ENCODE measurements at regions not wholly inside any gene's neighbourhood (a gene's known extent, or its start where the extent isn't known, plus 50 kb on each side); places are given as distances from the start of the nearest gene placed in this dataset.

DNA sequence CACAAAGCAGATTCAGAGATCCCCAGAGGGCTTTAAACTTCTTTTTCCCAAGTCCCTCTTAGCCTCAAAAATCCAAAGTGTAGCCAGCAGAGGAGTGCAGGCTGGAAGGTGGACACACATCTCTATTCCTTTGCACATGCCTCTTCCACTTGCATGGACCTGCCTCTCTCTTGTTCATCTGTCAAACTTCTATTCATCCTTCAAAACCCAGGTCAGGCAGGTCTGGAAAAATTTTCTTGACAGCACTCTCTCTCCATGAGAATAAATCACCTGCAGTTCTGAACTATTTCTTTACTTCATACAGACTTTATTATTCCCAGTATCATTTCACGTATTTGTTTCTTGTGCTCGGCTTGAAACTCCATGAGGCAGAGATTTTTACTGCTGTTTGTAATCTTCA is 127.5 kb downstream of the SS18 start:
- DNase-seq: no peak

DNA sequence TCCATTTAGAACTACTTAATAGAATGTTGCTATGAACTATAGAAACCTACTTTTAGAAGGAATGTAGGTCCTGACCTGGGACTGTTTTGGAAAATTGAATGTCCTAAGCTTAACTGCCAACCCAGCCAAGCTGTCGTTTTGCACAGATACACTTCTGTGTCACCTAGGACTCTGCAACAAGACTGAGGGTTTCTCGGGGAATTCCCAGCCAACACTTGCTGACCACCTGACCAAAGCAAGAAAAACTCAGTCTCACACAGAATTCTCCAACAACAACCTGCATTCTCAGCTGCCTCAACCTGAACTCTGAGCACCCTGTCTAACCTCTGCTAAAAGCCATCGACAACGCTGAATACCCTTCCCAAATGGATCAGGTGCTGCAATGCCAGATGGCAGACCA is 128.2 kb downstream of the SS18 start:
- DNase-seq: no peak

DNA sequence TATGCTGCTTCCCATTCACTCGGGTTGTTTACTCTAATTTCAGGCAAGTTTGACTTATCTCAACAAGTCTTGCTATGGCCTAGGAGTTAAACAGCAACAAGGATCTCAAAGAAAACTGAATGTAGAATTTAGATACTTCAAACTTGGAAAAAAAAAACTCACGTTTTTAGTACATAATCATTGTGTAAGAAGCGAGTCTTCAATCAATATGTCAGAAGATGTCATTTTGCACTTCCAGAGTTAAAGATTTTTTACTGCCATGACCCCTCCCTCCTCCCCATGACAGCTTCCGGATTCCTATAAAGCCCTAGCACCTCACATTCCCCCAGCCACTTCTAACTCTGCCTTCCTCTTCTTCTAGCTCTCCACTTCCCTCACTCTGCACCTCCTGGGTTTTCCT is 133.4 kb downstream of the SS18 start:
- no peak for DNase-seq

DNA sequence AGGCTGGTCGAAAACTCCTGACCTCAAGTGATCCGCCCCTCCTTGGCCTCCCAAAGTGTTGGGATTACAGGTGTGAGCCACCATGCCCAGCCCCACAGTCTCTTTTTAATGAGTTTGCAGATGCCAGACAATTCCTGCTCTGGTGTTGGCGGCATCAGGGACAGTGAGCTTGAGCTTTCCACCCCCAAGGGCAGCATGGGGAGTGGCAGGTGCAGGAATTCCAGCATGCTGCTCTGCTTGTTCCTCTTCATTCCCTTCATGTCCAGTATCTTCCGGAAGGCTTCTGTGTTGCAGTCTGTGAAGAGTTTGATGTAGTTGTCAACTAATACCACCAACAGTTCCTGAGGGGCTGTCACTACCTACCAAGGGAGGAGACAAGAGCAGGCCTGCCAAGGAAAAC is 137.3 kb downstream of the SS18 start:
- no peak for DNase-seq

DNA sequence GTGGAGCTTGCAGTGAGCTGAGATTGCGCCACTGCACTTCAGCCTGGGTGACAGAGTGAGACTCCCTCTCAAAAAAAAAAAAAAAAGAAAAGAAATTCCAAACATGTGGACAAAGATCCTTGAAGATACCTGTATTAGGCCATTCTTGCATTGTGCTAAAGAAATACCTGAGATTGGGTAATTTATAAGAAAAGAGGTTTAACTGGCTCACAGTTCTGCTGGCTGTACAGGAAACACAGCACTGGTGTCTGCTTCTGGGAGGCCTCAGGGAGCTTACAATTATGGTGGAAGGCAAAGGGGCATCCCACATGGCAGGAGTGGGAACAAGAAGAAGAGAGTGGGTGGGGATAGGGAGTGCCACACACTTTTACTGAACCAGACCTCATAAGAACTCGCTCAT is 140.1 kb downstream of the SS18 start:
- no peak for DNase-seq

DNA sequence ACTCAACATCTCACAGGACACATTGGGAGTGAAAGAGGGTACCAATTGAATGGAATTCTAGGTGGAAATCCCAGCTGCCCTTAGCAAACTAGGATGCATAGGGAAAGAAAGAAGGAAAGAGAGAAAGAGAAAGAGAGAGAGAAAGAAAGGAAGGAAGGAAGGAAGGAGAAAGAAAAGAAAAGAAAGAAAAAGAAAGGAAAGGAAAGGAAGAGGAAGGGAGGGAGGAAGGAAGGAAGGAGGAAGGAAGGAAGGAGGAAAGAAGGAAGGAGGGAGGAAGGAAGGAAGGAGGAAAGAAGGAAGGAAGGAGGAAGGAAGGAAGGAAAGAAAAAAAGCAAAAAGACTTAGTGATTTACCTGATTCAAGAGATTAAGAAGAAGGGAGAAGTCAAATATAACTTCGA is 143.9 kb downstream of the SS18 start:
- no peak for DNase-seq

DNA sequence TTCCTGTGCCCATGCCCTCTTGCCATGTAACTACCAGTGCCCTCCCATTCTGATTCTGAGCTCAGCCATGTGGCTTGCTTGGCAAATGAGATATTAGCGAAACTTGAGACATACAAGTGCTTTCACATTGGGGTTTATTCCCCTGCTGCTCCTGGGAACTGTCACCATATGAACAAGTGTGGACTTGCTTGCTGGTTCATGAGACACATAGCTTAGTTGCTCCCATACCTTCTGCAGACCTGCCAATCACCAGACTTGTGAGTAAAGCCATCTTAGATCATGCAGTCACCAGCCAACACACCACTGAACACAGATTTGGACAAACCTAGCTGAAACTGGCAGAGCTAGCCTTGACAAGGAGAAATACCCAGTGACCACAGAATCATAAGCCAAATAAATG is 155.1 kb downstream of the SS18 start:
- no peak for DNase-seq

DNA sequence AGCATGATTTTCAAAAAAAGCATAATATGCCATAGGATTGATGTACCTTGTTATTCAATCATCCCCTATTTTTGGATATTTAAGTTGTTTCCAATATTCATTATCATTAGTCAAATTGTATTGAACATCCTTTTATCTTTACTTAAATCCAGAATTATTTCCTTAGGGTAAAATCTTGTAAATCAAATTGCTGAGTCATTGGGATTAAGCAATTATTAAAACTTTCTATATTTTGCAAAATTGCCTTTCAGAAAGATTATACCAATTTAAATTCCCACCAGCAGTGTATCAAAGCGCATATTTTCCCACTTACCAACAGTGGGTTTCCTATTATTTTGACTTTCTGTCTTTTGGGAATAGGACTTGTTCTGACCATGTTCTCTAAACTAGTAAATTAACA is 159.3 kb downstream of the SS18 start:
- no peak for DNase-seq

DNA sequence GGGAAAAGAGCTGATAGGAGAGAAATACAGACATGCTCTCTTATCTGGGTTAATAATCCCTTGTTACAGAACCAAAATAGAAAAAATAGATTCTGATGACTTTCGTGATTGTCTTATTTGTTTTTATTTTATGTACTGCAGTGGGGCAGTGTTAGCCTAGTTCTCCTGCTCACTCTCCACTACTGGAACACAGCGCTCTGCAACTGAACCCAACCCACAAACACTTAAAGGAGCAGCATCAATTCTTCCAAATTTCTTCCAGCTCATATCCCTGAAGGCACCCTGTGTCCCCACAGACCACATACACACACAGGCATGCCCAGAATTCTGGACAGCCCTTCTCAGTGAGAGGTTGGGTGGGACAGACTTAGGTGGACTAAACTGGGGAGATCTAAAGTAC is 160.6 kb downstream of the SS18 start:
- no peak for DNase-seq

DNA sequence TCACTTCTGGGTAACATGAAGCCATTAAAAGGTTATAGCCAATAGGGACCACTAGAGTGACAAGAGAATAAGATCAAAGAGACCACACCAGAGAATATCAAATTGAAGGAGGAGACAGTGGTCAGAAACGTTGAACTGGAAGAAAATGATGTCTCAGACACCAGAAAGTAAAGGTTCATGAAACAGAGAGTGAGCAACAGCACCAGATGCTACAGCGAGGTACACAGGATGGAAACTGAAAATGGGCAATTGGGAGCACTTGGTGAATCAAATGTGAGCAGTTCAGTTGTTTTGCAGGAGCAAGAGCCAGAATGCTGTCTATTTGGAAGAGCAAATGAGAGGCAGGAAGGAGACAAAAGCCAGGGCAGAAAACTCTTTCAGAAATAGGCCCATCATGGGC is 162.6 kb downstream of the SS18 start:
- no peak for DNase-seq

DNA sequence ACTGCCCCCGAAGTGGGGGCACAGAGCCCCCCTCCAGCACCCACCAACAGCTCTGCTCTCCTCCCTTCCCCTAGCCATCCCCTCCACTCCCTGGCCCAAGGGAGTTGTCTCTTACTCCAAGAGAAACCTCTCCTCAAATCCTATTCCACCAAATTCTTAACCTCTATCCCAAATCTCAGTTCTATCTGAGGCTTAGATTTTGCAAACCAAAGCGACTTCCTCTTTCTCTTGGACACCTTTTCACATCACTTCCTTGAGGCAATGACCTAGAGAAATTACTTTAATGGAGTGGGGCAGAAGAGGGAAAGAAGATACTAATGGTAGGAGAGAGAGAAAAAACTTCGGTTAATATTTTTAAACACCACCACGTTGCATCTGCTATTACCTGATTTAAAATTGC is 167.2 kb downstream of the SS18 start:
- no peak for DNase-seq

DNA sequence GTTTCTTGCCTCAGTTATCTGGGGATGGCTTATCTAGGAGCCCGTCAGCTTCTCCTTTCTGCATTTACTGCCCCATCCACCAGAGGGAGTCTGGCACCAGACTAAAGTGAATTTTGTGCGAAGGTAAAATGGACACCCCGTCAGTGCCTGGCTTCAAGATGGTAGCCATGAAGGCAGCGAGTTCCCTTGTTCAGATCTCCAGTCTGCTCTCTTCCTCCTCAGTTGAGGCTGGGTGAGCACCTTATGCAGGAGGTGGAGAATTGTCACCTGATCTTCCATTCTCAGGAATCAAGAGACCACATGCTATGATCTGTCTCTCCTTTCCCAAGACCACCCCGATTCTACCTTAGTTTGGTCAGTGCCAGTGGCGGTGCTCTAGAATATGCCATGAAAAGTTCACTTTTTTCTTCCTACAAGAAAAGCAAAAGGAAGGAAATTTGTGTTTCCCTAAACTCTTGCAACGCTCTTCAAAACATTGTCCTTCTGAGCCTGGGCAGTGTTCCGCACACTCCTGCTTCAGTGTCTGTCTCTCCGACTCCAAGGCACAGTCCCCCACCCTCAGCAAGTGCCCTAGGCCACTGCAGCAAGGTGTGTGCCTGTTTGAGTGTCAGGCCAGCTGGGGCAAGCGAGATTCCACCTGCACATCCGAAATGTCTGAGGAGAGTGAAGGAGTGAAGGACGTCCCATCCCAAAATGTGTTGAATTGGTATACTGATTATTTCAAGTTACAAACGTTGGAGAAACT is 168.6 kb downstream of the SS18 start:
- peak; percentile 76 for DNase-seq

DNA sequence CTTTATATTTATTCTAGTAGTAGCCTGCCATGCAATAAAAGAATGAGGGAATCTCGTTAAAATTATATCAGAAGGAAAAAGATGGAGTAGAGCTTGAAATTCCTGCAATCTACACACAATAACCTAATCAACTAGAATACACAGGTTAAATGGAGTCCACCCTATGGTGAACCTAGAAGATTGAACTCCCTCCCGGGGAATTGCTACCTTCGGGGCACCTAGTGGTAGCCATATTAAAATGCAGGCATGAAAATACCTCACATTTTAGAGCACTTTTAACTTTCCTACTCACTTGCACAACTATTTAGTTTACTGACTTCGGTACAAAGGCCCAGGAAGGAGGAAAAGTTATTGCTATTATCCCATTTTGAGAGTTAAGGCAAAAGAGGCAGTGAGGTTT is 174.5 kb downstream of the SS18 start:
- no peak for DNase-seq

DNA sequence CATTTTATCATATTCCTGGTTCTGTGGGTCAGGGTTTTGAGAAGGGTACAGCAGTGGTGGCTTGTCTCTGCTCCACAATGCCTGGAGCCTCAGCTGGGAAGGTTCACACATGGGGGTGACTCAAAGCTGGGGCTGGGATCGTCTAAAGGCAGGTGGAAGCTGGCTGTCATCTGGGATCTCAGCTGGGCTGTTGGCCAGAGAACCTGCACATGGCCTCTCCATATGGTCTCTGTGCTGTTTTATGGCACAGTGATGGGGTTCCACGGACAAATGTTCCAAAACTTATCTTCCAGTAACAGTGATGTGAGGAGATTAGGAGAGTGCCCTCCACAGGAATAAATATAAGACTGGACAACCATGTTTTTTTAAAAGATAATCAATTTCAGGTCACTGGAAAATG is 191.4 kb downstream of the SS18 start:
- DNase-seq: no peak

DNA sequence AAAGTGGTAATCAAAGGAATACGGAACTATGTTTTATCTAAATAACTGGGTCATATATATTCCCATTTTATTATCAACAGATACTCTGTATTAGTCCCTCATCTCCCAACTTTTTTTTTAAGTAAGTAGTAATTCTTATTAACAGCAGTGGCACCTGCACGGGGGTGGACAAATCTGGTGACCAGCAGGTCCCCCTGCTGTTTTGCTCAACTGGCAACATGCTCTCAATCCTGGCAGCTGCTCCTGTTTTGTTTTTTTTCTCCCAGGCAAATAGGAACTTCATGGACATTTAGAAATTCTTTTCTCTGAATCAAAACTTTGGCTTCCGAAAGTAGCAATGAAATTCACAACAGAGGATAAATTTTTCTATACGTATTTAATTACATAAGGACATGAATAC is 193.5 kb downstream of the SS18 start:
- no peak for DNase-seq

DNA sequence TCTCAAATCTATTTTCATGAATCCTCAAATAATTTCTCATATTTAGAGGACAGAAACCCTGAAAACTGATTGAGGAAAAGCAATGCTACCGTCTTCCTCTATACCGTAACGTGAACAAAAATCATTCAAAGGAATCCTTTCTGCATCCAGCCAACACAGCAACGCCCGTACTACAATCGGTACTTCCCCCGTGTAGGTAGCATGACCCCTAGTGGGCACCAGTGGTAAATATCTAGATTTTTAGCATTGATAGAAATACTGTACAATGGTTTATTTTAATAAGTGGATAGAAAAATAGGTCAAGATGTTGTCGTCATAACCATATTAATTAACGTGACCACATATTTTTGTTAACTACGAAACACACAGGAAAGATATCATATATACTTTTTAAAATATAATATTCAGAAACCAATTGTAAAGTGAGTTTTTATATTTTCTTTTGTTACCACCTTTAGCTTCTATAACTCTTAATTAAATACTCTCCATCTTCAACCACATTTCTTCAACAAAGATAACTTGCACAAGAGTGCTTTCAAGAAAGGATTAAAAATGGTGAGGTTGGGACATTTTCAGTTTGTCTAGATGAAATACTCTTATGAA is 194.1 kb downstream of the SS18 start:
- DNase-seq: peak; percentile 56

DNA sequence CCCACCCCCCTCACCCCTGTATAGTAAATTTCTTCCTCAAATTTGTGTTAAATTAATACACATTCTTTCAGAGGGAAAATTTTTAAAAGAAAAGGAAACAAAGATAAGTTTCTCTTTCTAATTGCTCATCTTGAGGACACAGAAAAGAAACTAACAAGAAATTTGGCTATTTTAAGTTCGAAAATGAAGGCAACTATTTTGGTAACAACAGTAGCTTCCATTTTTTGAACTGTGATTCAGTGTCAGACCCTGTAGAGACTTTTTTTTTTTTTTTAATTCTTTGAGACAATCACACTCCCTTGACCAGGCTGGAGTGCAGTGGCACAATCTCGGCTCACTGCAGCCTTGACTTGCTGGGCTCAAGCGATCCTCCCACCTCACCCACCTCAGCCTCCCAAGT is 194.9 kb downstream of the SS18 start:
- no peak for DNase-seq

DNA sequence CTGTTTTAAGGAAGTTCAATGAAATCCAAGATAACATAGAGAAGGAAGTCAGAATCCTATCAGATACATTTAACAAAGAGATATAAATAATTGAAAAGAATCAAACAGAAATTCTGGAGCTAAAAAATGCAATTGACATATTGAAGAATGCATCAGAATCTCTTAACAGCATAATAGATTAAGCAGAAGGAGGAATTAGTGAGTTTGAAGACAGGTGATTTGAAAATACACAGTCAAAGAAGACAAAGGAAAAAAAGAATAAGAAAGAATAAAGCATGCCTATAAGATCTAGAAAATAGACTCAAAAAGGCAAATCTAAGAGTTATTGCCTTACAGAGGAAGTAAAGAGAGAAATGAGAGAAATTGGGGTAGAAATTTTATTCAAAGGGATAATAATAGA is 204.1 kb downstream of the SS18 start:
- DNase-seq: no peak

DNA sequence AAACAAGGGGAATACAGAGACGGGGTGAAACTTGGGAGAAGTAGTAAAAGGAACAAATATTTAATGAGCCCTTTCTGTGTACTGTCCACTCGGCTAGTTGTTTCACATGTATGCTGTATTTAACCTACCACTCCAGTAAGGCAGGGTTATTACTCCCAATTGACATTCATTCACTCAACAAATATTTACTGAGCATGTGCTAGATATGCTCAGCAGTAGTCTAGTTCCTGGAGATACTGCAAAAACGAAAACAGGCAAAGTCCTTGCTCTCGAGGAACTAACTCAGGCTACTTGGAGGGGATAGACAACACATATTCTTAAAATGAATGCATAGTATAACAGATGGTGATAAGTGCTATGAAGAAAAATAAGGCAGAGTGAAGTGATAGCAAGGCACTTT is 207.3 kb downstream of the SS18 start:
- DNase-seq: no peak

DNA sequence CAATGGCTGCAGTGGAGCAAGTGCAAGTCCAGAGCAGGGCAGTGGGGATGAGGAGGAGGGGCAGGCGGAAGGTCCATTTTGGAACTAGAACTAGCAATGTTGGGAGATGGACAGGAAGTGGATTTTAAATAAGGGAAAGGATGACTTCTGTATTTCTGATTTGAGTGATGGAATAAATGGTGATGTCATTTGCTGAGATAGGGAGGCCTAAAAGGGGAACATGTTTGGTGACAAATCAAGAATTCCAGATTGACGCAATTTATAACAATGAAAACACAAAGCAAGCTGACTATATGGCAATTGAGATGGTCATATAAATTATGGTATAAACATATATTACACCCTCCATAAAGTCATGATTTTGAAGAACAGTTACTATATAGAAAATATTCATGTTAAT is 209.3 kb downstream of the SS18 start:
- DNase-seq: no peak

DNA sequence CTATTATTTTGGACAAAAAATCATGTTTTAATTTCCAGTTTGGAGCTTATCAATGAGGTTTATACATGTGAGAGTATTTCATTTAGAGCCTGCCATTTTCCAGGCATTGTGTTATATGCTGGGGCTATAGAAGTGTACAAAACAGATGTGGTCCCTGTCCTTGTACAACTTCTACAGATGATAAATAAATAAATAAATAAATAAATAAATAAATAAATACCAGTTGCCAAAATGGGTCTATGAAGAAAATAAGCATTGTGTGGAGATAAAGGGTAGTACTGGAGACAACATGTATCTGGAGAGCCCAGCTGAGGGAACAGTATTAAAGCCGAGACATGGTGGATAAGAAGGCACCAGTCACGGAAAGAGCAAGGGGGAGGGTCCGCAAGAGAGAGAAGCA is 210.0 kb downstream of the SS18 start:
- no peak for DNase-seq

DNA sequence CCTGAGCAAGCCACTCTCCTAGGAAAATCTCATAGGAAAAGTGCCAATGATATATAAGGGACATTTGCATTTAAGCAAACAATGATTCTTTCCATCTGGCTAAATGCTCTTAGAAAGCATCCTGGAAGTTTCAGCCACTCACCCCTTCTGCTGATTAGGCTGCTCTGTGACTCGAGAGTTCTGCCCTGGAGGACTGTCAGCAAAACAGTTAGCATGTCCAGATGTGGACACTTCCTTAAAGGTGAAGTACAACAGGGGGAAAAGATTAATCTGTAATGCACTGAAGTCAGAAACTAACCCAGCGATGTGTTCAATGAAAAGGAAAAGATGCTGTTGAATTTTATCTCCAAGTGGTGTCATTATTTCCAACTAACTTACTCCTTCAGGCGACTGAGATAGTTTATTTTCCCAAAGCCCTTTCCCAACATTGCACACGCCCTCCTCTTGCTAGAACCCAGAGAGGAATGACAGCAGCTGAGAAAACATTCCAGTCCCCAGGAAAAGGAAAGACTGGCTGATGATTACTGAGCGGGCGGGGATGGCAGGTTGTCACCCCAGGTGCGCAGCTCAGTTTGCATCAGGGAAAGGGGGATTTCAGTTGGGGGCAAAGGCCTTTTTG is 214.0 kb downstream of the SS18 start:
- DNase-seq: no peak

DNA sequence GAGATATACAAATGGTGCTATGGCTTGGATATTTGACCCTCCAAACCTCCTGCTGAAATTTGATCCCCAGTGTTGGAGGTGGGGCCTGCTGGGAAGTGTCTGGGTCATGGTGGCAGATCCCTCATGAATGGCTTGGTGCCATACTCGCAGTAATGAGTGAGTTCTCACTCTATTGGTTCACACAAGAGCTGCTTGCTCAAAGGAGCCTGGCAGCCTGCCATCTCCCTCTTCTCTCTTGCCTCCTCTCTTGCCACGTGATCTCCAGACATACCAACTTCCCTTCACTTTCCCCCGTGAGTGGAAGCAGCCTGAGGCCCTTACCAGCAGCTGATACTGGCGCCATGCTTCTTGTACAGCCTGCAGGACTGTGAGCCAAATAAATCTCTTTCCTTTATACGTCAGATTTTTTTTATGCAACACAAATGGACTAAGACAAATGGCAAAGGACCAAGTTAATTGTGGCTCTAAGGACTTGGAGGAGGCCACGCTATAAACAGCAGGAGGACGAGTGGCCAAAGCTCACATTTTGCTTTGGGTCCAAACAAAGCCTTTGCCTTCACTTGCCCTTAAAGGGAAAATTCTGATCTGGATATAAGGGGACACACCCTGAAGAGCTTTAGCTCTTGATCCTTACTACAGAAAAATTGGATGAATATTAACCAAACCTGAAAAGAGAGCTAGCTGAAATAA is 214.7 kb downstream of the SS18 start:
- no peak for DNase-seq

DNA sequence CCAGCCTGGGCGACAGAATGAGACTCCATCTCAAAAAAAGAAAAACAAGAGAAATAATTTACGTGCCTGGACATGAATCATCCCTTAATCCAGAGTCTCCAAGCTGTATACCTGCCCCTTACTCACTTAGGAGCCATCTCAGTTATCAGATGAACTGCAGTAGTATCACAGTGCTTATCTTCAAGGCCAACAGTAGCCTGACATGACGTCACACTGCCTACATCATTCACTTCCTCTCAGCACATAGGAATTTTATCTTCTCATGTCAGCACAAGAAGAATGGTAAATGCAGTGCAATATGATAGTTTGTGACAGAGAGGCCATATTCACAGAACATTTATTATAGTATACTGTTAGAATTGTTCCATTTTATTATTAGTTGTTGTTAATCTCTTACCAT is 216.6 kb downstream of the SS18 start:
- no peak for DNase-seq

Data from RPMI8226 (cell line).